ENCODE measurements at regions not wholly inside any gene's neighbourhood (a gene's known extent, or its start where the extent isn't known, plus 50 kb on each side); places are given as distances from the start of the nearest gene placed in this dataset.
"Not testable (repeated sequence)": the region's sequence is repeated elsewhere in the genome, so short reads cannot be mapped to it uniquely, and the experiment has no call there.

DNA sequence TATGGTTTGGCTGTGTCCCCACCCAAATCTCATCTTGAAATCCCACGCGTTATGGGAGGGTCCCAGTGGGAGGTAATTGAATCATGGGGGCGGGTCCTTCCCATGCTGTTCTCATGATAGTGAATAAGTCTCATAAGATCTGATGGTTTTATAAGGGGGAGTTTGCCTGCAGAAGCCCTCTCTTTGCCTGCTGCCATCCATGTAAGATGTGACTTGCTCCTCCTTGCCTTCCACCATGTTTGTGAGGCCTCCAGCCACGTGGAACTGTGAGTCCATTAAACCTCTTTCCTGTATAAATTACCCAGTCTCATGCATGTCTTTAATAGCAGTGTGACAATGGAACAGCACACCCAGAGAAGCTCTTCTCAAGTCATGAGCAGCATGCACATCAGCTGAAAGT, 119.1 kb upstream of the CARD11 start:
- DNase-seq (ENCODE audit: low spot score), result not testable (repeated sequence)

DNA sequence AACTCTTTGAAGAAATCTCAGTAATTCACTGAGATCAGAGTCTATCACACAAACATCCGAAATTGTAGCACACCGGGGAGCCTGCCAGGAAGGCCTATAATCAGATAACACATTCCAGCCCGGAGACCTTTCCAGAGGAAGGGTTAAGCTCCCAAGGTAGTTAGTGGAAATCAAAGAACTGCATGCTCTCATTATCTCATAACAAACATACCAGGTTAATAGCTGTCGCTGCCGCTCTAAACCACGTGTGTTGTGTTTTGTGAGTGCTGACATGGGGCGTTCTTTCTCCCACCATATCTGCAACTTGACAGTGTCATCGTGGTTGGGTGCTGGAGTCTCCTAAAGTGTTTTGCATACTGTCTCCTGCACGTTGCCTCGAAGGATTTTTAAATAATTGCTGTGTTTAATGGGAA, 120.7 kb upstream of the CARD11 start:
- DNase-seq (ENCODE audit: low spot score), result no peak

DNA sequence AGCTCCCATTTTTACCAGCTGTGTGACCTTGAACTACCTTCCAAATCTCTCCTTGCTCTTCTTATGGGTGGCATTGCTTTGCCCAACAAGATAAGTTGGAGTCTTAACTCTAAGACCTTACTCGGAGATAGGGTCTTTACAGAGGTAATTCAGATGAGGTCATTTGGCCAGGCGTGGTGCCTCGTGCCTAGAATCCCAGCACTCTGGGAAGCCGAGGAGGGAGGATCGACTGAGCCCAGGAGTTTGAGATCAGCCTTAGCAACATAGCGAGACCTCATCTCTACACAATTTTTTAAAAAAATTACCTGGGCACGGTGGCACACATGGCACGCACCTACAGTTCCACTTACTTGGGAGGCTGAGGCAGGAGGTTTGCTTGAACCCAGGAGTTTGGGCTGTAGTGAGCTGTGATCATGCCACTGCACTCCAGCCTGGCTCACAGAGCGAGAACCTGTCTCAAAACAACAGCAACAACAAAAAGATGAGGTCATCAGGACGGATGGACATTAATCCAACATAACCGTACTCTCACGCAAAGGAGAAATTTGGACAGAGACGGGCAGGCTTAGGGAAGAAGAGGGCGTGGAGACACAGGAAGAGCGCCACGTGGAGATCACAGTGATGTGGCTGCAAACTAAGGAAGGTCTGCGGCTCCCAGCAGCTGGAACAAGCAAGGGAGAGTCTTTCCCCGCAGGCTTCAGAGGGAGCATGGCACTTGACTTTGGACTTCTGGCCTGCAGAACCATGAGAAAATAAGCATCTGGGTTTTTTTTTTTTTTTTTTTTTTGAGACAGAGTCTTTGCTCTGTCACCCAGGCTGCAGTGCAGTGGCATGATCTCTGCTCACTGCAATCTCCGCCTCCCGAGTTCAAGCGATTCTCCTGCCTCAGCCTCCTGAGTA, 122.3 kb upstream of the CARD11 start:
- no peak for DNase-seq (ENCODE audit: low spot score)

DNA sequence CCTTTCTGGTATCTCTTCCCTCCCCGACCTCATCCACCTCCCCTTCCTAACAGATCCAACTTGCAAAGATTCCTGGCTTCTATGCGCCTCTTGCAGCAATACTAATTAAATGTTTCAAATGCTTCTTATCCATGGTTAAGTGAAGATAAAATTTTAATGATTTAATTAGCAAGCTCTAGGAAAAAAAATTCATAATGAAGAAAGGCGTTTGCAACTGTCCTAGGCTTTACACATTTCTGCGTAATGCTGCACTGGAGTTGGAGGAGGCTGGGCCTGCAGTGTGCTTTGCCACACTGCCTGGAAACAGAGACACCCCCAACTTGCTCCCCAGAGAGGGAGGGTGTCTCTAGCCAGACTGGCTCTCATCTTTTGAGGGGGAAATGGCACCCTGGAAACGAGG, 123.9 kb upstream of the CARD11 start:
- no peak for DNase-seq (ENCODE audit: low spot score)

DNA sequence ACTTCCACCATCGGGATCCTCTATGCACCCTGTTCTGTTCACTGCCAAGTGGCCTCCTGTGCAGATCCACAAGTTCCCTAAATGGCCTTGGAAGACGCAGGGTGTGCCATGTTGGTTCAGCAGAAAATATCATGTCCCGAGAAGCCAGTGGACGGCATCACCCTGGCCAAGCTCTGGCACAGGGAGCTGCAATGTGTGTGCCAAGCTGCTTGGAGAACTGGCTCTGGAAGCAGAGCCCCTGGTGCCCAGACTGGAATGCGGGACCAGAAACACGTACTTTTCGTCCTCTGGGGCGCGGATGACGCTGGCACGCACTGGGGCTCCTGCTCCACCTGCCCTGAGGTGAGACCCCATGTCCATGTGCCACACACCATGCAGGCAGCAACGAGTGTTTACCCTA, 124.7 kb upstream of the CARD11 start:
- no peak for DNase-seq (ENCODE audit: low spot score)

DNA sequence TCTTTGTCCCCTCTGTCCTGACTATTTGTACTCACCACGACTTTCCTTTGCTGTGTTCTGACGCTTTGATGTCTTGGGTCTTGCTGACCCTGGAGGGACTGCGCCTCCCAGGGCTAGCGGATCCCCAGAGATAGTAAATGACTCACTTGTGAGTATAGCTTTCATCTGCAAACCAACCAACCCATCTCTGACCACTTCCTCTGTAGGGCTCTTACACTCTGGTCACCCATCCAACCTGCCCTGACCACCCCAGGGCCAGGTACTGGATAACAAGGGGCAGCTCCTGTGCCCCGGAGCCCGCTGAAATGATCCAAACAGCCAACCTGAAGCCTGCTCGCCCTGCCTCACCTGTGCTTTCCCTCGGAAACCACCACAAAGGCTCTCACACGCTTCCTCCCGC, 125.2 kb upstream of the CARD11 start:
- no peak for DNase-seq (ENCODE audit: low spot score)

DNA sequence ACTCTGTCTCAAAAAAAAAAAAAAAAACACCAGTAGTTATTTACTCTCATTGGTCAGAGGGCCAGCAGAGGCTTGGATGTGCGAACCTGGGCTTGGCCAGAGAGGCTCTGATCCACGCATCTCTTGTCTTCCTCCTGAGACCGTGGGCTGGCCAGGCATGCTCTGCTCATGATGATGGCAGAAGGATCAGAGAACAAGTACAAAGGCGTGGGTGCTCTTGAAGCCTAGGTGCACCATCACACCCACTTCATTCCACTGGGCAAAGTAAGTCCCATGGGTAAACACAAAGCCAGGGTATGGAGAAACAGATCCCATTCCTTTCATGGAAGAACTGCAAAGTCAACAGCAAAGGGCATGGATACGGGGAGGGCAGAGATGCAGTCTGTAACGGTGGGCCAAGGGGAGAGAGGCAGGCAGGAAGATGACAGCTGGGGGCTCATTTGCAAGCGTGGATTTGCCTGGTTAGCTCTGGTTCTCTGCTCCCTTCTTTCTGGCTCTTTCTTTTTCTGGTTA, 128.2 kb upstream of the SDK1 start:
- no peak for DNase-seq (ENCODE audit: low spot score)

DNA sequence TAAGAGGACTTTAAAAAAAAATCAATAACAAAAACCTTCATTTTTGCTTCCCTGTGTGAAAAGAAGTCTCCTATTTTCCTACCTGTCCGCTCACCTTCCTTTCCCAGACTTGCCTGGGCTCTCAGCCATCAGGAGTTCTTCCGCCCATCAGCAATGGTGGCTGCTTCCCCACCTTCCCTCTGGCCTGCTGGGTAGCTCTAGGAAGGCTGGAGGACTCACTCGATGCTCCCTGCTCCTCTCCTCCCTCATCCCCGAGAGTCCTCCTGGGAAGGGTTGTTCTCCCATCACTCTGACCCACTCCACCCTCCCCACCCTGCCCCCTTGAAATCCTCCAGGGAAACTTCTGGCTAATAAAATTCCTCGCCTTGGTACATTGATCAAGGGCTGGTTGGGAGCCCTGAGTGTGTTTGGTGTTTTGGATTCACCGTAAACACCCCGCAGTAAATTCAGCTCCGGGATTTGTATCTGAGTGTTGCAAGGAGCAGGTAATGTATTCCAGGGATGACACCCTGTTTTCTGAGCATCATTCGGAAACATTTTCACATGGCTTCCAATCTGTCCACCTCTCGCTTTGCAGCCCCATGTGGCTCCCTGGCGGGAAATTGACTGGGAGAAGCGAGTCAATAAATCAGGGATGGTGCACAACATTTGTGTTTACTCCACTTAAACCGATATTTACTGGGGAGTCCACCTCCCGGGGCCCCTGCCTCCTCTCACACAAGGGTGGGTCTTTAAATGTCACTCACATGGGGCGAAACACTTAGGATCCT, 126.4 kb upstream of the SDK1 start:
- no peak for DNase-seq (ENCODE audit: low spot score)

DNA sequence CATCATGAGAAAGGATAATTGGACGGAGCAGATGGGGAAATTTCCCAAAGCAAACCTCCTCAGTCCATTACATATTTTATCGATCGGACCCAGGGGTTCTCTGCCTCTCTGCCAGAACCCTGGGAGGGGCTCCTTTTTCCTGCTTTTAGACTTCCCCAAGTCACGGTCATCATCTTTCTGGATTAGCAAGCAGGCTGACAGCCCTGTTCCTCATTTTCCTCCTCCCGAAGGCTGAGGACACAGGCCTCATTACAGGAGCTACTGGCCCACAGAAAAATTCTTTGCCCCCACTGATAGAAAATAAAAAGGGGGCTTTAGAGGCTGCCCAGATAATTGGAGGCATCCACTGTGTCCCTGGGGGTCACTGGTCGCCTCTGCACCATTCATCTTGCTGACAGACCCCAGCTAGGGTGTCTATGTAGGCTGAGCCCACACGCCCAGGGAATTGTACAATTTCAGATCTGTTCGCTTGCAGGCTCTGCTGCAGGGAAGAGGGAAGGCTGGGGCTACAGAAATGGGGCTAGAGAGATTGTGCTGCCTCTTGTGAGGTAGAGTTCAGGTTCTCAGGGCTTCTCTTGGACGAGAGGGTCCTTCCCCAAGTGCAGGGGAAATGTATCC, 125.7 kb upstream of the SDK1 start:
- no peak for DNase-seq (ENCODE audit: low spot score)

DNA sequence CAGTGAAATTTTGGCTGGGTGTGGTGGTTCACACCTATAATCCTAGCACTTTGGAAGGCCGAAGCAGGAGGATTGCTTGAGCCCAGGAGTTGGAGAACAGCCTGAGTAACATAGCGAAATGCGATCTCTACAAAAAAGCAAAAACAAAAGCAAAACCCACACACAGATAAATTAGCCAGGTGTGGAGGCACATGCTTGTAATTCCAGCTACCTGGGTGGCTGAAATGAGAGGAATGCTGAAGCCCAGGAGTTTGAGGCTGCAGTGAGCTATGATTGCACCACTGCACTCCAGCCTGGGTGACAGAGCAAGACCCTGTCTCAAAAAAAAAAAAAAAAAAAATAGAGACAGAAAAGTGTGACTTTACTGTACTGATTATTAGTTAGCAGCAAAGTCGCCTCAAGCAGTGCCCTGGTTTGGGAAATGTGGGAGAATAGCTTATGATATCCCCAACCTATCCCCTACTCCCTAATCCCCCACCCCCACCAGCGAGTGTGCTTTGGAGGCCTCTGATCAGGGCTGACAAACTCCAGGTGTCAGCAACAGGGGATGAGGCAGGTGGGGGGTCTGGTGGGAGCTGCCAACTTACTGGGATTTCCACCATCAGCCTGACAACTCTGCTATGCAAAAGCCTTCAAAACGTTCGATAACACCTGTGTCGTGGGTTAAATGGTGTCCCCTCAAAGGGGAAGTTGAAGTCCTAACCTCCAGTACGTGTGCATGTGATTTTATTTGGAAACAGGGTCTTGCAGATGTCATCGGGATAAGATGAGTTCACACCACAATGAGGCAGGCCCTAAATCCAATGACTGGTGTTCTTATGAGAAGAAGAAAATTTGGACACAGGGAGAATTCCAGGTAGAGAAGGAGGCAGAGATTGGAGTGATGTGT, 124.7 kb upstream of the SDK1 start:
- DNase-seq (ENCODE audit: low spot score), result no peak

DNA sequence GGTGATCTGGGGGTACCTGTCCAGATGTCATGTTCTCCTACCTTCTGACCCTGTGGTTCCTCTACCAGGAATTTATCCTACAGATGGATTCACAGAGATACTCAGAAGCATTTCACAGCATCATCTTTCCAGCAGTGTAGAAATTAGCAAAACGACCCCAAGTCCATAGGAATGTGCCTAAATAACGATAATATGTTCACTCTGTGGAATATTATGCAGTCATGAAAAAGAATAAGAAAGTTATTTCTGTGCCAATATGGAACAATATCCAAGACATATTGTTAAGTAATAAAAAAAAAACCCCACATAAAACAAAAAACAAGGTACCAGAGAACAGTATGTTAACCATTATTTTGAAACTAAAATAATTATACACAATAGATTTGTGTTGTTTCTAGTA, 123.8 kb upstream of the SDK1 start:
- no peak for DNase-seq (ENCODE audit: low spot score)

DNA sequence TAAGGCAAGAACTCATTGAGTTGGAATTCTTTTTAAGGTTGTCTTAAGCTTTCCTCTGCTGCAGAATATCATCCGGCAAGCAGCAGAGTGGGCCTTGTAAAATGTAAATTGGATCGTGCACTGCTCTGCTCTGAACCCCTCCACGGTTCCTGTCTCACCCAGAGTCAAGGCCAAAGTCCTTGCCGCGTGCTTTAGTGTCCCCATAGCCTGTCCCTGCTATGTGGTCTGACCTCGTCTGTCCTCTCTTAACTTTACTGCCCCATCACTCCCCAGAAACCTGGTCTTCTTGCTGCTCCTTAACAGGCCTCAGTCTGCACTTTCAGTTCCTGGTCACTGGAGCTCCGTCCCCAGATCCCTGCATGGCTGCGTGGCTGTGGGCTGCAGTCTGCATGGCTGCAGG, 121.6 kb upstream of the SDK1 start:
- DNase-seq (ENCODE audit: low spot score), result no peak

DNA sequence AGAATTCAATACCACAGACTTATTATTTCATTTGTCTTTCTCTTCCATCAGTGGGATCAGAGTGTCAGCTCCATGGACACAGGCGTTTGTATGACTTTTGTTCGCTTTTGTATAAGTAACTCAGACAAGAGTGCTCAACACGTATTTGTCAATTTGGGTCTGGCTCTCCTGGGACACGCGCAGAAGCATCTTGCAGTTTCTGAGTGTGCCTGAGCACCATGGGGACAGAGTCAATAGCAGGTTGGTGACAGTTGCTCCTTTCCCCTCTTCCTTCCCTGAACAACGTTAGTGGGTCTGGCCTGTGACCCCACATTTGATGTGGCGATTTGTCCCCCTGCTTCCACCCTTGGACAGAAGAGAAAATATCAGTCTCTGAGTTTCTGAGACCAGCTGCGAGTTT, 120.4 kb upstream of the SDK1 start:
- DNase-seq (ENCODE audit: low spot score), result no peak

DNA sequence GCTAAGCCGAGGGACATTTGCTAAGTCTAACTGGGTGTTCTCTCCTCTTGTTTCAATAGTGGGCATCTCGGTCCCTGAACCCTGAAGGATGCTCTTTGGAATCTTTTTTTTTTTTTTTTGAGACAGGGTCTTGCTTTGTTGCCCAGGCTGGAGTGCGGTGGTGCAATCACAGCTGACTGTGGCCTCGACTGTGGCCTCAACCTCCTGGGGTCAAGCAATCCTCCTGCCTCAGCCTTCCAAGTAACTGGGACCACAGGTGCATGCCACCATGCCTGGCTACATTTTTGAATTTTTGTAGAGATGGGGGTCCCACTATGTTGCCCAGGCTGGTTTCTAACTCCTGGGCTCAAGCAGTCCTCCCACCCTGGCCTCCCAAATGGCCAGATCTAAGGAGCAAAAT, 119.0 kb upstream of the SDK1 start:
- not testable (repeated sequence) for DNase-seq (ENCODE audit: low spot score)

DNA sequence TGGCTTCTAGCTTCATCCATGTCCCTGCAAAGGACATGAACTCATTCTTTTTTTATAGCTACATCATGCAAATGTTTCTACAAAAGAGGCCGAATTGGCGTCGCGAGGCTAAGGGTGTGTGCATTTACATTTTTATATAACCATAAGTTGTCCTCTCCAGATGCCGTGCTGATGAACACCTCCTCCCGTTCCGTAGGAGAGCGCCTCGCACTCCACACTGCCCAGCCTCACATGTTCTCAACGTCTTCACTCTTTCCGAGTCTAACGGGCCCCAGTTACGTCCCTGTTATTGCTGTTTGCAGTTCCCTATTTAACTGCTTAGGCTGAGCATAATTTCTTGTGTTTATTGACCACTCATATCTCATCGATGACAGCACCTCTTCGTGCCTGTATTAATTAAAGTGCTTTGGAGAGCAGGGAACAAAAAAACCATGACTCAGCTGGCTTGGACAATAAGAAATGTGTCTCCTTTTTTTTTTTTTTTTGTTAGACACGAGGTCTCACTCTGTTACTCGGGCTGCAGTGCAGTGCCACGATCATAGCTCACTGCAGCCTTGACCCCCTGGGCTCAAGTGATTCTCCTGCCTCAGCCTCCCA, 113.5 kb upstream of the SDK1 start:
- no peak for DNase-seq (ENCODE audit: low spot score)

DNA sequence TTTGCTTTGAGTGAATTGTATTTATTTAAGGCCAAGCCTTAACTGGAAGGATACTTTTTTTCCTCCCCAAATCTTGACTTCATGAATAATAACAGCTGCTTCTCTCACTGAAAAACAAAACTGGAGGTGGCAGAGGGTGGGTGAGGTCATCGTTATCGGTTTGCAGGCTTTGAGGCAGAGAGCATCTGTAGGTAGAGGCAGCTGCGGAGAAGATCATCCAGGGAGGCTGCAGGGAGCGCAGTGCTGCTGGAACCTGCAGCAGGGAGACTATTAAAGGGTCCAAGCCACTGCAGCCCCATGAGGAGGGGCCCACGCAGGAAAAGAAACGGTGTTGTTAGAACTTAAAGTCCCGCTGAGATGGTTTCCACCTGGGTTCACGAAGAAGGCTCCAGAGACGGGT, 112.1 kb upstream of the SDK1 start:
- no peak for DNase-seq (ENCODE audit: low spot score)

DNA sequence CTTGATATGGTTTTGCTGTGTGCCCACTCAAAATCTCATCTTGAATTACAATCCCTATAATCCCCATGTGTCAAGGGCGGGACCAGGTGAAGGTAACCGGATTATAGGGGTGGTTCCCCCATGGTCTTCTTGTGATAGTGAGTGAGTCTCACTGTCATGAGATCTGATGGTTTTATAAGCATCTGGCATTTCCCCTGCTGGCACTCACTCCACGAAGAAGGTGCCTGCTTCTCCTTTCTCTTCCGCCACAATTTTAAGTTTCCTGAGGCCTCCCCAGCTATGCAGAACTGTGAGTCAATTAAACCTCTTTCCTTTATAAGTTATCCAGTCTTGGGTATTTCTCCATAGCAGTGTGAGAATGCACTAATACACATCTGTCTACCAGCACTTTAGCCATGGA, 109.5 kb upstream of the SDK1 start:
- DNase-seq (ENCODE audit: low spot score), result no peak

DNA sequence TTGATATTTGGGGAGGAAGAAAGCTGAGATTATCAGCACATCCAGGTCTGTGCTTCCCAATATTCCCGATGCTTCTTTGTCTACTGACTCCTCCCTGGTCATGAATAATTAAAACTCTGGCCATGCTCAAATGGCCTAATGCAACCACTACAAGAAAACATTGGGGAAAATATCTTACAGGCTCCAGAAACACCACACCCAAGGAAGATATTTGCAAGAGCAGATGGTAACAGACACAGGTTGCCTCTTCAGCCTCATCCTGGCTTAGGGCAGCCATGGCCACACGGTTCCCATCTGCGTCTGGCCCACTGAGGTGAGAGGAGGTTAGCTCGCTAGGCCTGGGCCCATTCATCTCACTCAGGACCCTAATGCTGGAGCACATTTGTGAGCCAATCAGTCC, 108.4 kb upstream of the SDK1 start:
- no peak for DNase-seq (ENCODE audit: low spot score)

DNA sequence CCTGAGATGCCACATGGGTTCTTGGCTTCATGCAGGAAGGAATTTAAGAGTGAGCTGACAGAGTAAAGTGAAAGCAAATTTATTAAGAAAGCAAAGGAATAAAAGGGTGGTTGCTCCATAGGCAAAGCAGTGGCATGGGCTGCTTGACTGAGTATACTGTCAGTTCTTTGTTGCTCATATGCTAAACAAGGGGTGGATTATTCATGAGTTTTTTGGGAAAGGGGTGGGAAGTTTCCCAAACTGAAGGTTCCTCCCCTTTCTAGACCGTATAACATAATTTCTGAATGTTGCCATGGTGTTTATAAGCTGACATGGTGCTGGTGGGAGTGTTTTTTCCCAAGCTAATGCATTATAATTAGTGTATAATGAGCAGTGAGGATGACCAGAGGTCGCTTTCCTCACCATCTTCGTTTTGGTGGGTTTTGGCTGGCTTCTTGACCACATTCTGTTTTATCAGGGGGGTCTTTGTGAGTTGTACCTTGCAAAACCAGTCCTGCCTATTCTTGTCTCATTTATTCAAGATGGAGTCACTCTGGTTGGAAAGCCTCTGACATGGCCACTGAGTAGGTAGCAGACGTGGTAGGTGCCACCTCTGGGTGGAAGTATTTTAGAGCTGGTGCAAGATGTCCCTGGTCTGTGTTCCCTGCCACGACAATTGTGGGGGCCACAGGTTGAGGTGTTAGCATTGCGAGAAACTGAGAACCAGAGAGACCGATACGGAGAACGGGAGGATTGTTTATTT, 107.5 kb upstream of the SDK1 start:
- no peak for DNase-seq (ENCODE audit: low spot score)

DNA sequence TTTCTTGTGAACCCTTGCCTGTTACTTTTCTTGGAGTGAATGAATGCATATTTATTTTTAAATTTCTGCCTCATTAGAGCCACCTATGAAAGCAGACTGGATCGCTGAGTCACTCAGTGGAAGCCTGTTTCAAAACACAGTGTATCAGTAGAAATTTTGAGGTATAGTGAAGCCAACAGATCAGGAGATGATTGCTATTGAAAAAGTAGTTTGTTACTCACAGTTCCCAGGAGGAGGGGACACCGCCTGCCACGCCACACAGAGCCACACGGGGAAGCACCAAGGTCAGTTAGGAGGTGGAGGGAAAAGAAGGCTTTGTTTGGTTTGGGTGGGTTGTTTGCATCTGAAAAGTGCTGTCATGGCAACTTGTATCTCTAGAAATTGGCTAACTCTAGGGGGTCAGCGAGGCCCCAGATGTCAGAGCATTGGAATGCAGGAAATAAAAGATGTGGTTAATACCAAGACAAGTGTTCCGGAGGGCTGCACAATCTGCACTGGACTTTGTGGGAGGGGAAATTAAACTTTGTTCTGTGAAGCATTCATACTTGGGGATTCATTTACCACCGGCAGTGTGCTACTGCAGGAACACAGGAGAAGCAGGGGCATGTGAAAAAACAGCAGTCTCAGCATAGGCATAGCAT, 106.4 kb upstream of the SDK1 start:
- no peak for DNase-seq (ENCODE audit: low spot score)

Data from activated CD4-positive, alpha-beta T cell treated with anti-CD3 and anti-CD28 coated beads, Interleukin-2, Interleukin-4, amounts not matched to agents 100 ng/mL and 50 ng/mL, durations not matched to agents 16 hours and 8 hours (primary cell).